SK-N-SH (cell line): ENCODE measurements at regions not wholly inside any gene's neighbourhood (a gene's known extent, or its start where the extent isn't known, plus 50 kb on each side); places are given as distances from the start of the nearest gene placed in this dataset.

Experiments
- CTCF ChIA-PET: fragments of 300-600, 350-600 bp; formaldehyde crosslinking; extraction: SDS; loops from one replicate; lab custom pipeline; 2021; lab: Yijun Ruan, JAX
- POLR2A ChIA-PET: fragments of 350-600 bp; sonication (Branson Sonifier 250); formaldehyde crosslinking; extraction: SDS; loops from one replicate; lab custom pipeline; 2020; ENCODE audit warnings: antibody characterized with exemption, inconsistent platforms; lab: Yijun Ruan, JAX
- DNase-seq: peaks from one replicate; pipeline ENCODE4 v3.0.0; 2012
- H2AFZ ChIP-seq: fragments of 200-600 bp; sonication (generic); 2 replicates; pipeline ENCODE4 v1.8.1; 2016; ENCODE audit warnings: antibody characterized with exemption, mild to moderate bottlenecking, low read depth
- H3F3A ChIP-seq: fragments of 200-600 bp; sonication (generic); replicated peaks from 2 replicates; pipeline ENCODE3; 2016; ENCODE audit warnings: antibody characterized with exemption, mild to moderate bottlenecking; ENCODE audit not compliant: insufficient read depth
- H3K27ac ChIP-seq, 2 experiments: fragments of 200-500 bp in 1 of 2; fragments of 200-600 bp in 1 of 2; sonication (Bioruptor generic) in 1 of 2; sonication (generic), shearing (Covaris generic) in 1 of 2; 2 replicates each; pipeline versions ENCODE4 v1.5.1 to v1.6.1; 2014 to 2016; ENCODE audit warnings: low read depth in 2 of 2, inconsistent platforms in 1 of 2, low read length in 1 of 2, mild to moderate bottlenecking in 1 of 2, mixed read lengths in 1 of 2
- H3K27me3 ChIP-seq: fragments of 200-600 bp; sonication (generic), shearing (Covaris generic); 2 replicates; pipeline ENCODE4 v1.6.1; 2016; ENCODE audit warnings: mixed run types; ENCODE audit not compliant: insufficient read depth
- H3K36me3 ChIP-seq, 2 experiments: fragments of 200-500 bp in 1 of 2; fragments of 200-600 bp in 1 of 2; sonication (Bioruptor generic) in 1 of 2; sonication (generic) in 1 of 2; replicated peaks in 1 of 2; 2 replicates each; pipeline versions ENCODE3 to v1.5.1; 2014 to 2016; ENCODE audit warnings: low read length in 1 of 2, mild to moderate bottlenecking in 1 of 2; ENCODE audit not compliant: insufficient read depth in 2 of 2, control insufficient read depth in 1 of 2
- H3K4me1 ChIP-seq, 2 experiments: fragments of 200-500 bp in 1 of 2; fragments of 200-600 bp in 1 of 2; sonication (Bioruptor generic) in 1 of 2; sonication (generic), shearing (Covaris generic) in 1 of 2; 2 replicates each; pipeline versions ENCODE4 v1.5.1 to v1.6.1; 2014 to 2016; ENCODE audit warnings: low read depth in 1 of 2, low read length in 1 of 2, mixed run types in 1 of 2; ENCODE audit not compliant: insufficient read depth in 2 of 2, control insufficient read depth in 1 of 2
- H3K4me2 ChIP-seq: fragments of 200-600 bp; sonication (generic), shearing (Covaris generic); 2 replicates; pipeline ENCODE4 v1.6.1; 2017; ENCODE audit warnings: mixed run types
- H3K4me3 ChIP-seq, 2 experiments: fragments of 200-500 bp in 1 of 2; fragments of 200-600 bp in 1 of 2; sonication (Bioruptor generic) in 1 of 2; sonication (generic), shearing (Covaris generic) in 1 of 2; 2 replicates each; pipeline versions ENCODE4 v1.5.1 to v1.8.1; 2014 to 2016; ENCODE audit warnings: low read depth in 2 of 2, inconsistent platforms in 1 of 2, low read length in 1 of 2, mild to moderate bottlenecking in 1 of 2, mixed read lengths in 1 of 2, moderate library complexity in 1 of 2
- H3K79me2 ChIP-seq: fragments of 200-600 bp; sonication (generic); 2 replicates; pipeline ENCODE4 v1.8.1; 2017; ENCODE audit warnings: mild to moderate bottlenecking; ENCODE audit not compliant: insufficient read depth
- H3K9ac ChIP-seq: fragments of 200-600 bp; sonication (generic); 2 replicates; pipeline ENCODE4 v1.6.1; 2017; ENCODE audit warnings: mixed run types
- H3K9me2 ChIP-seq: fragments of 200-600 bp; sonication (generic); 2 replicates; pipeline ENCODE4 v1.6.1; 2017; ENCODE audit warnings: mixed run types
- H3K9me3 ChIP-seq: fragments of 200-600 bp; sonication (generic); 2 replicates; pipeline ENCODE4 v1.6.1; 2017; ENCODE audit warnings: mixed run types, mild to moderate bottlenecking, moderate library complexity
- H4K20me1 ChIP-seq: fragments of 200-600 bp; sonication (generic); 2 replicates; pipeline ENCODE4 v1.6.1; 2017; ENCODE audit warnings: mild to moderate bottlenecking, mixed run types; ENCODE audit not compliant: insufficient read depth
- ELF1 ChIP-seq: IDR thresholded peaks from 2 replicates; pipeline ENCODE4 v1.4.0; 2012
- EP300 ChIP-seq, 2 experiments: IDR thresholded peaks; 2 replicates each; pipeline versions ENCODE4 v1.4.0 to v1.6.1; 2012; ENCODE audit warnings: borderline replicate concordance in 1 of 2, low read depth in 1 of 2, low read length in 1 of 2
- FOXJ3 ChIP-seq: sonication (generic); formaldehyde crosslinking; IDR thresholded peaks from 2 replicates; pipeline ENCODE4 v1.5.1; 2020; ENCODE audit warnings: mild to moderate bottlenecking, missing genetic modification reagents
- GATA2 ChIP-seq: sonication (generic); formaldehyde crosslinking; IDR thresholded peaks from 2 replicates; pipeline ENCODE4 v1.5.0; 2020; ENCODE audit warnings: mild to moderate bottlenecking, missing genetic modification reagents
- JUND ChIP-seq: IDR thresholded peaks from 2 replicates; pipeline ENCODE4 v1.4.0; 2012
- POLR2AphosphoS5 ChIP-seq: IDR thresholded peaks from 2 replicates; pipeline ENCODE4 v1.6.1; 2012; ENCODE audit warnings: low read depth, low read length
- RCOR1 ChIP-seq: fragments of 150-350 bp; IDR thresholded peaks from 2 replicates; pipeline ENCODE4 v1.6.1; 2017; ENCODE audit warnings: antibody characterized with exemption, low read length
- RXRA ChIP-seq: IDR thresholded peaks from 2 replicates; pipeline ENCODE4 v1.4.0; 2012; ENCODE audit warnings: low read depth, mild to moderate bottlenecking, borderline replicate concordance
- SMC3 ChIP-seq: IDR thresholded peaks from 2 replicates; pipeline ENCODE4 v1.6.1; 2012; ENCODE audit warnings: low read depth, low read length, improper control_type of control experiment
- TAF1 ChIP-seq: IDR thresholded peaks from 2 replicates; pipeline ENCODE4 v1.6.1; 2012; ENCODE audit warnings: low read depth, mild to moderate bottlenecking, low read length, moderate library complexity, borderline replicate concordance
- TCF12 ChIP-seq: IDR thresholded peaks from 2 replicates; pipeline ENCODE4 v1.4.0; 2012
- WGBS: methylation state at CpG from one replicate; pipeline ENCODE4 v1.1.6; 2017; ENCODE audit warnings: low lambda C conversion rate; 5-methylcytosine and 5-hydroxymethylcytosine counted together
- TF ChIP-seq, protein P1 (sequence below): IDR thresholded peaks from 2 replicates; pipeline ENCODE4; 2012
- TF ChIP-seq, protein P2 (sequence below): fragments of 150-350 bp; IDR thresholded peaks from 2 replicates; pipeline ENCODE4 v1.6.1; 2016; ENCODE audit warnings: mild to moderate bottlenecking, low read depth, low read length
- TF ChIP-seq, protein P3 (sequence below): IDR thresholded peaks from 2 replicates; pipeline ENCODE4 v1.4.0; 2012; ENCODE audit warnings: low read depth, borderline replicate concordance
- TF ChIP-seq, protein P4 (sequence below): IDR thresholded peaks from 2 replicates; pipeline ENCODE4 v1.6.1; 2012; ENCODE audit warnings: mild to moderate bottlenecking, low read depth, low read length, moderate library complexity
- TF ChIP-seq, protein P5 (sequence below): fragments of 200-600 bp; sonication (generic); IDR thresholded peaks from 2 replicates; pipeline ENCODE4 v1.6.1; 2017; ENCODE audit warnings: antibody characterized with exemption, mild to moderate bottlenecking, moderate library complexity
- TF ChIP-seq, protein P6 (sequence below): fragments of 150-350 bp; IDR thresholded peaks from 2 replicates; pipeline ENCODE4 v1.6.1; 2017; ENCODE audit warnings: antibody characterized with exemption, low read length, low read depth, borderline replicate concordance

DNA sequence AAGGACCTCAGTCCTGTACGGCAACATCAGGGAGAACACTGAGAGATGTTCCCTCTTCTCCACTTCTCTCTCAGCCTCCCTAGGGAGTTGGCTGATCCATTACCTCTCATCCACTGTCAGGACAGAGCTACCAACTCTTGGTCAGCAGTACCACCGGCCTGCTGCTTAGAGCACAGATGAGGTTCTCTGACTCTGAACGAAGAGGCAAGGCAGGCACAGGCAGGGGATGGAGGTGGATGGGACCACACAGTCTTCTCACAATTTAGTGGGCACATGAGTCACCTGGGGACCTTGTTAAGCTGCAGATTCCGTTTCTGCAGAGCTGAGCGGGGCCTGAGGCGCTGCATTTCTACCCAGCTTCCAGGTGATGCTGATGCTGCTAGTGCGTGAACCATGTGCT lies 128.6 kb upstream of the CCL2 start:
- ChIA-PET CTCF (interaction anchor here (0.7 to 1.9 kb wide), 4 partner anchors 19 to 347 kb away, joined by 3 to 5 read pairs (median 4); no protein-coding TSS in a partner anchor), POLR2A (no interaction called here)
- H3K9ac ChIP-seq: no peak overlapping the region
- no peaks in the 10 kb centered on the region for H4K20me1 ChIP-seq
- H3K4me2 ChIP-seq: no peak overlapping the region
- H3K4me1 ChIP-seq: no peaks in the 10 kb centered on the region; a peak in 1 of 4 replicates
- TF ChIP-seq, protein P1, sequence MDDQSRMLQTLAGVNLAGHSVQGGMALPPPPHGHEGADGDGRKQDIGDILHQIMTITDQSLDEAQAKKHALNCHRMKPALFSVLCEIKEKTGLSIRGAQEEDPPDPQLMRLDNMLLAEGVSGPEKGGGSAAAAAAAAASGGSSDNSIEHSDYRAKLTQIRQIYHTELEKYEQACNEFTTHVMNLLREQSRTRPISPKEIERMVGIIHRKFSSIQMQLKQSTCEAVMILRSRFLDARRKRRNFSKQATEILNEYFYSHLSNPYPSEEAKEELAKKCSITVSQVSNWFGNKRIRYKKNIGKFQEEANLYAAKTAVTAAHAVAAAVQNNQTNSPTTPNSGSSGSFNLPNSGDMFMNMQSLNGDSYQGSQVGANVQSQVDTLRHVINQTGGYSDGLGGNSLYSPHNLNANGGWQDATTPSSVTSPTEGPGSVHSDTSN: no peak
- TF ChIP-seq, protein P2, sequence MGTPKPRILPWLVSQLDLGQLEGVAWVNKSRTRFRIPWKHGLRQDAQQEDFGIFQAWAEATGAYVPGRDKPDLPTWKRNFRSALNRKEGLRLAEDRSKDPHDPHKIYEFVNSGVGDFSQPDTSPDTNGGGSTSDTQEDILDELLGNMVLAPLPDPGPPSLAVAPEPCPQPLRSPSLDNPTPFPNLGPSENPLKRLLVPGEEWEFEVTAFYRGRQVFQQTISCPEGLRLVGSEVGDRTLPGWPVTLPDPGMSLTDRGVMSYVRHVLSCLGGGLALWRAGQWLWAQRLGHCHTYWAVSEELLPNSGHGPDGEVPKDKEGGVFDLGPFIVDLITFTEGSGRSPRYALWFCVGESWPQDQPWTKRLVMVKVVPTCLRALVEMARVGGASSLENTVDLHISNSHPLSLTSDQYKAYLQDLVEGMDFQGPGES: no peak
- TF ChIP-seq RCOR1: no peak
- no peak for TF ChIP-seq POLR2AphosphoS5
- TF ChIP-seq EP300 (IDR thresholded peaks at IDR 0.05; ENCODE audit: borderline replicate concordance in 1 of 2, low read depth in 1 of 2, low read length in 1 of 2): no peak
- TF ChIP-seq, protein P3, sequence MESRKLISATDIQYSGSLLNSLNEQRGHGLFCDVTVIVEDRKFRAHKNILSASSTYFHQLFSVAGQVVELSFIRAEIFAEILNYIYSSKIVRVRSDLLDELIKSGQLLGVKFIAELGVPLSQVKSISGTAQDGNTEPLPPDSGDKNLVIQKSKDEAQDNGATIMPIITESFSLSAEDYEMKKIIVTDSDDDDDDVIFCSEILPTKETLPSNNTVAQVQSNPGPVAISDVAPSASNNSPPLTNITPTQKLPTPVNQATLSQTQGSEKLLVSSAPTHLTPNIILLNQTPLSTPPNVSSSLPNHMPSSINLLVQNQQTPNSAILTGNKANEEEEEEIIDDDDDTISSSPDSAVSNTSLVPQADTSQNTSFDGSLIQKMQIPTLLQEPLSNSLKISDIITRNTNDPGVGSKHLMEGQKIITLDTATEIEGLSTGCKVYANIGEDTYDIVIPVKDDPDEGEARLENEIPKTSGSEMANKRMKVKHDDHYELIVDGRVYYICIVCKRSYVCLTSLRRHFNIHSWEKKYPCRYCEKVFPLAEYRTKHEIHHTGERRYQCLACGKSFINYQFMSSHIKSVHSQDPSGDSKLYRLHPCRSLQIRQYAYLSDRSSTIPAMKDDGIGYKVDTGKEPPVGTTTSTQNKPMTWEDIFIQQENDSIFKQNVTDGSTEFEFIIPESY: no peak
- TF ChIP-seq, protein P4, sequence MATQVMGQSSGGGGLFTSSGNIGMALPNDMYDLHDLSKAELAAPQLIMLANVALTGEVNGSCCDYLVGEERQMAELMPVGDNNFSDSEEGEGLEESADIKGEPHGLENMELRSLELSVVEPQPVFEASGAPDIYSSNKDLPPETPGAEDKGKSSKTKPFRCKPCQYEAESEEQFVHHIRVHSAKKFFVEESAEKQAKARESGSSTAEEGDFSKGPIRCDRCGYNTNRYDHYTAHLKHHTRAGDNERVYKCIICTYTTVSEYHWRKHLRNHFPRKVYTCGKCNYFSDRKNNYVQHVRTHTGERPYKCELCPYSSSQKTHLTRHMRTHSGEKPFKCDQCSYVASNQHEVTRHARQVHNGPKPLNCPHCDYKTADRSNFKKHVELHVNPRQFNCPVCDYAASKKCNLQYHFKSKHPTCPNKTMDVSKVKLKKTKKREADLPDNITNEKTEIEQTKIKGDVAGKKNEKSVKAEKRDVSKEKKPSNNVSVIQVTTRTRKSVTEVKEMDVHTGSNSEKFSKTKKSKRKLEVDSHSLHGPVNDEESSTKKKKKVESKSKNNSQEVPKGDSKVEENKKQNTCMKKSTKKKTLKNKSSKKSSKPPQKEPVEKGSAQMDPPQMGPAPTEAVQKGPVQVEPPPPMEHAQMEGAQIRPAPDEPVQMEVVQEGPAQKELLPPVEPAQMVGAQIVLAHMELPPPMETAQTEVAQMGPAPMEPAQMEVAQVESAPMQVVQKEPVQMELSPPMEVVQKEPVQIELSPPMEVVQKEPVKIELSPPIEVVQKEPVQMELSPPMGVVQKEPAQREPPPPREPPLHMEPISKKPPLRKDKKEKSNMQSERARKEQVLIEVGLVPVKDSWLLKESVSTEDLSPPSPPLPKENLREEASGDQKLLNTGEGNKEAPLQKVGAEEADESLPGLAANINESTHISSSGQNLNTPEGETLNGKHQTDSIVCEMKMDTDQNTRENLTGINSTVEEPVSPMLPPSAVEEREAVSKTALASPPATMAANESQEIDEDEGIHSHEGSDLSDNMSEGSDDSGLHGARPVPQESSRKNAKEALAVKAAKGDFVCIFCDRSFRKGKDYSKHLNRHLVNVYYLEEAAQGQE: no peak
- TF ChIP-seq FOXJ3 (CRISPR knock-in tag): no peak
- TF ChIP-seq GATA2 (CRISPR knock-in tag): no peak
- no peak for TF ChIP-seq RXRA
- TF ChIP-seq SMC3: no peak
- TF ChIP-seq, protein P5, sequence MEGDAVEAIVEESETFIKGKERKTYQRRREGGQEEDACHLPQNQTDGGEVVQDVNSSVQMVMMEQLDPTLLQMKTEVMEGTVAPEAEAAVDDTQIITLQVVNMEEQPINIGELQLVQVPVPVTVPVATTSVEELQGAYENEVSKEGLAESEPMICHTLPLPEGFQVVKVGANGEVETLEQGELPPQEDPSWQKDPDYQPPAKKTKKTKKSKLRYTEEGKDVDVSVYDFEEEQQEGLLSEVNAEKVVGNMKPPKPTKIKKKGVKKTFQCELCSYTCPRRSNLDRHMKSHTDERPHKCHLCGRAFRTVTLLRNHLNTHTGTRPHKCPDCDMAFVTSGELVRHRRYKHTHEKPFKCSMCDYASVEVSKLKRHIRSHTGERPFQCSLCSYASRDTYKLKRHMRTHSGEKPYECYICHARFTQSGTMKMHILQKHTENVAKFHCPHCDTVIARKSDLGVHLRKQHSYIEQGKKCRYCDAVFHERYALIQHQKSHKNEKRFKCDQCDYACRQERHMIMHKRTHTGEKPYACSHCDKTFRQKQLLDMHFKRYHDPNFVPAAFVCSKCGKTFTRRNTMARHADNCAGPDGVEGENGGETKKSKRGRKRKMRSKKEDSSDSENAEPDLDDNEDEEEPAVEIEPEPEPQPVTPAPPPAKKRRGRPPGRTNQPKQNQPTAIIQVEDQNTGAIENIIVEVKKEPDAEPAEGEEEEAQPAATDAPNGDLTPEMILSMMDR: no peak
- TF ChIP-seq TCF12: no peak
- TF ChIP-seq JUND: no peak
- TF ChIP-seq TAF1: no peak
- TF ChIP-seq ELF1: no peak
- TF ChIP-seq, protein P6, sequence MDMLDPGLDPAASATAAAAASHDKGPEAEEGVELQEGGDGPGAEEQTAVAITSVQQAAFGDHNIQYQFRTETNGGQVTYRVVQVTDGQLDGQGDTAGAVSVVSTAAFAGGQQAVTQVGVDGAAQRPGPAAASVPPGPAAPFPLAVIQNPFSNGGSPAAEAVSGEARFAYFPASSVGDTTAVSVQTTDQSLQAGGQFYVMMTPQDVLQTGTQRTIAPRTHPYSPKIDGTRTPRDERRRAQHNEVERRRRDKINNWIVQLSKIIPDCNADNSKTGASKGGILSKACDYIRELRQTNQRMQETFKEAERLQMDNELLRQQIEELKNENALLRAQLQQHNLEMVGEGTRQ: no peak
- no peak overlapping the region for H2AFZ ChIP-seq
- no peaks in the 10 kb centered on the region for H3K36me3 ChIP-seq
- H3K27me3 ChIP-seq: no peaks in the 10 kb centered on the region
- WGBS: 41% methylated on average over 6 of the region's 7 CpGs
- H3K9me2 ChIP-seq: no peaks in the 10 kb centered on the region
- no peak overlapping the region for H3K27ac ChIP-seq
- H3K79me2 ChIP-seq: no peaks in the 10 kb centered on the region
- no peaks in the 10 kb centered on the region for H3F3A ChIP-seq
- no peak overlapping the region for H3K4me3 ChIP-seq
- DNase-seq: no peak
- H3K9me3 ChIP-seq: no peaks in the 10 kb centered on the region
